AG04449 (cell line): ENCODE measurements at regions not wholly inside any gene's neighbourhood (a gene's known extent, or its start where the extent isn't known, plus 50 kb on each side); places are given as distances from the start of the nearest gene placed in this dataset.
A peak's percentile ranks its signal among the peaks of the same experiment; 100 is the strongest.

ENCODE experiments used
- CTCF ChIA-PET: fragments of 350-600 bp; formaldehyde crosslinking; extraction: SDS; loops from one replicate; lab custom pipeline; 2021; ENCODE audit warnings: antibody characterized with exemption; lab: Yijun Ruan, JAX
- POLR2A ChIA-PET: fragments of 400-600, 350-600 bp; formaldehyde crosslinking; extraction: SDS; loops from one replicate; lab custom pipeline; 2020; ENCODE audit warnings: antibody characterized with exemption, inconsistent platforms; lab: Yijun Ruan, JAX
- DNase-seq: peaks from one replicate; pipeline ENCODE4 v3.0.0-alpha.2; 2010; ENCODE audit warnings: low read depth, low spot score
- H3K4me3 ChIP-seq: 2 replicates; pipeline ENCODE4 v1.5.1; 2011; ENCODE audit warnings: low read depth, mild to moderate bottlenecking, control low read depth, low read length
- TF ChIP-seq, protein P1 (sequence below): IDR thresholded peaks from one replicate; pipeline ENCODE4 v1.5.1; 2011; ENCODE audit warnings: mild to moderate bottlenecking, moderate library complexity, low read length, control low read depth, inconsistent platforms; ENCODE audit not compliant: insufficient read depth; ENCODE audit errors: missing control alignments

DNA sequence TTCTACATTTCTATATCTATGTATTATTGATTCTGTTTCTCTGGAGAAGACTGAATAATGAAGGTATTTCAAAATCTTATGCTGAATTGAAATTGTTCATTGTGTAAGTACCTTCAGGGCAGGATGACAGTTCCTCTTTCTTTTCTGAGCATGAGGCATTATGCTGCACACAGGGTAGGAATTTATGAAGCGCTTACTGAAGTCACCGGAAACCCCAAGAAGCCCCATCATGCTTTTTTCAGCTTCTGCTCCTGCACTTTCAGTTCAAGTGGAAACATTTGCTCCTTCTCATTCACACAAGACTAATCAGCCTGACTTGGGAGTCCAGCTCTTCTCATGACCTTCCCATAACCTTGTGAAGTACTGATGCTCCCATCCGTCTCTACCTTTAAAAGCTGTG lies 314.7 kb upstream of the SORL1-AS1 start:
- TF ChIP-seq, protein P1, sequence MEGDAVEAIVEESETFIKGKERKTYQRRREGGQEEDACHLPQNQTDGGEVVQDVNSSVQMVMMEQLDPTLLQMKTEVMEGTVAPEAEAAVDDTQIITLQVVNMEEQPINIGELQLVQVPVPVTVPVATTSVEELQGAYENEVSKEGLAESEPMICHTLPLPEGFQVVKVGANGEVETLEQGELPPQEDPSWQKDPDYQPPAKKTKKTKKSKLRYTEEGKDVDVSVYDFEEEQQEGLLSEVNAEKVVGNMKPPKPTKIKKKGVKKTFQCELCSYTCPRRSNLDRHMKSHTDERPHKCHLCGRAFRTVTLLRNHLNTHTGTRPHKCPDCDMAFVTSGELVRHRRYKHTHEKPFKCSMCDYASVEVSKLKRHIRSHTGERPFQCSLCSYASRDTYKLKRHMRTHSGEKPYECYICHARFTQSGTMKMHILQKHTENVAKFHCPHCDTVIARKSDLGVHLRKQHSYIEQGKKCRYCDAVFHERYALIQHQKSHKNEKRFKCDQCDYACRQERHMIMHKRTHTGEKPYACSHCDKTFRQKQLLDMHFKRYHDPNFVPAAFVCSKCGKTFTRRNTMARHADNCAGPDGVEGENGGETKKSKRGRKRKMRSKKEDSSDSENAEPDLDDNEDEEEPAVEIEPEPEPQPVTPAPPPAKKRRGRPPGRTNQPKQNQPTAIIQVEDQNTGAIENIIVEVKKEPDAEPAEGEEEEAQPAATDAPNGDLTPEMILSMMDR = no peak
- ChIA-PET CTCF (no interaction called here), POLR2A (no interaction called here)
- no peak overlapping the region for H3K4me3 ChIP-seq
- no peak for DNase-seq

DNA sequence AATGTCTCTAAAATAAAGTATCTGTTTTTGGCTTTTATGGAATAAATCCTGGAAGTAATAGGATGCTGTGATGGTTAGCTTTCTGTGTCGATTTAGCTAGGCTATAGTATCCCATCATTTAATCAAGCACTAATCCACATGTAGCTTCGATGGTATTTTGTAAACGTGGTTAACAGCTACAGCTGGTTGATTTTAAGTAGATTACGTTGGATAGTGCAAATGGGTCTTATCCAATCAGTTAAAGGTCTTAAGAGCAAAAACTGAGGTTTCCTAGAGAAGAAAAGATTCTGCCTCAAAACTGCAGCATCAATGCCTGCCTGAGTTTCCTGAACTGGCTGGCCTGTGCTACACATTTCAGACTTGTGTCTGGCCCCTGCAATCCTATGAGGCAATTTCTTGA lies 314.2 kb upstream of the SORL1-AS1 start:
- ChIA-PET POLR2A (no interaction called here), CTCF (no interaction called here)
- H3K4me3 ChIP-seq = no peak overlapping the region
- TF ChIP-seq, protein P1 = no peak
- no peak for DNase-seq

DNA sequence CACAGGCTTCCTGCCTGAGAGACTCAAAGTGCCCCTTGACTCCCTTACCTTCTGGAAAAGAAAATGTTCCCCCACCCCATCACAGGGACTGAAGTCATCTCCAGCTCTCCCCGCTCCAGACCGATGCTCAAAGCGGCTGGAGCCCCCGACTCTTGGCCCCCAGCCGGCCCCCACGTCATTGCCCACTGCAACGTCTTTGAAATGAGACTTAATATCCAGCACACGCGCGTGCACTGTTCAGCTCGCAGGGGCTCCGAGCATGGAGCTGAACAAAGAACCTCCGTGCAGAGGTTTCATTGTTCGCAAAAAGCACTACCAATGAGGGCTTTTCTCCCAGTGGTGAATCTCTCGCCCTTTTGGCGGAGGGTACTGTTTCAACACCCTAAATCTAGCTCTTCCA lies 313.4 kb upstream of the SORL1-AS1 start:
- DNase-seq = no peak
- no peak overlapping the region for H3K4me3 ChIP-seq
- ChIA-PET POLR2A (no interaction called here), CTCF (no interaction called here)
- TF ChIP-seq, protein P1 = no peak

DNA sequence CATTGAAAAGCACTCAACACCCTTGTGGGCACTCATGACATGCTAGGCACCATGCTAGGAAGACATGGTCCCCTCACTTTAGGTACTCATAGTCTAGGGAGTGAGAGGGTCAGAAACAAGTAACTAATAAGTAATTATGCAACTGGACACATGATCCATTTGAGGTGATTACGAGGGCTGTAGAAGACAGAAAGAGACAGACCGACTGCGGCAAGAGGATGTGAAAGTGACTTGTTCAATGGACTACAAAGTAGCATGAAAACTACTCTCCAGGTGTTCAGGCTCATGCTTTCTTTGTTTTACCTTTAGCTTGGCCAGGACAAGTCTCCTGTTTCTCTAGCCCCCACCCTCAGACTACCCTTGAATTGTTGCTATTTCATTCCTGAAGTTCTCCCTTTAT lies 310.8 kb upstream of the SORL1-AS1 start:
- TF ChIP-seq, protein P1 = no peak
- ChIA-PET POLR2A (no interaction called here), CTCF (interaction anchor here (2.1 kb wide), 1 partner anchor 9 kb away, joined by 8 read pairs; no protein-coding TSS in a partner anchor)
- no peak for DNase-seq
- H3K4me3 ChIP-seq = no peak overlapping the region

DNA sequence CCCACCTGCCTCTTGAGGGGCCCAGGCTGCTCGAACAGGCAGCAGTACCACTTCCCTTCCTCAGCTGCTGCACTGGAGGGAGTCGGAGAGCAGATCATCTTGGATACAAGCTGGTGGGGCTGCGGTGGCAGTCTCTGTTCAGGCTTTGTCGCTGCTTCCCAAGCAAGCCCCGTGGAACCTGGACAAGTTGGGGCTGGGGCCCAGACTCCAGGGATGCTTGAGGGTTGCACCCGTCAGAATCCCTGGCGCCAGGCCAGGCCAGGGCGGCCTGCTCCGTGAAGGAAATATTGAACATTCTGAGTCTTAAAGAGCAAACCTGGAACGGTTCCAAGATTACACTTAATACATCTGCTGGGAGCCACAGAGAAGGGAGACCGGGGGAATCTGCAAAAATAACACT lies 310.1 kb upstream of the SORL1-AS1 start:
- TF ChIP-seq, protein P1 = peak; percentile 14
- CTCF ChIA-PET = no interaction called here
- POLR2A ChIA-PET = no interaction called here
- no peak overlapping the region for H3K4me3 ChIP-seq
- no peak for DNase-seq

DNA sequence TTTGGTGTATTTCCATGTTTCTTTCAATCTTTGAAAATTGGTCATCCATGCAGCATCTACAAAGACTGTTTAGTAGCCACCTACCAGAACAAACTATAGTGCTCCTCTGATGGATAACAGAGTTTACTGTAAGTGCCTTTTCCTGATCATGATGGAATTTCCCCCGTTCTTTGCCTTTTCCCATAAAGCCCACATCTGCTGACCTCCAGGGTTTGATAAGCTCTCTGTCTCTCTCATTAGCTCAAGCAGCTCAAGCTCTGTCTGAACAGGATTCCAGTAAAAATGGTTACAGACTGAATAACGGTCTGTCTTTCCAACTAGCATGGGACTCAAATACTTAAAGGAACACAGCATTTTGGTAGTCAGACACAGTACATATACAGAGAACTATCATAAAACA lies 308.4 kb upstream of the SORL1-AS1 start:
- POLR2A ChIA-PET = interaction anchor here (0.7 kb wide), 1 partner anchor 10 kb away, joined by 3 read pairs; no protein-coding TSS in a partner anchor

More for the DNA sequence above, 308.4 kb upstream of the SORL1-AS1 start:
- CTCF ChIA-PET = interaction anchor here (1.2 kb wide), 1 partner anchor 315 kb away, joined by 3 read pairs; no protein-coding TSS in a partner anchor
- TF ChIP-seq, protein P1 = no peak
- no peak for DNase-seq
- H3K4me3 ChIP-seq = no peak overlapping the region
